GM13976 (cell line): ENCODE measurements at regions not wholly inside any gene's neighbourhood (a gene's known extent, or its start where the extent isn't known, plus 50 kb on each side); places are given as distances from the start of the nearest gene placed in this dataset.

ENCODE experiments used
- DNase-seq: peaks from one replicate; pipeline ENCODE4 v3.0.0; 2012; ENCODE audit warnings: low spot score
- CTCF ChIP-seq: IDR thresholded peaks from 2 replicates; pipeline ENCODE4 v1.5.1; 2012; ENCODE audit warnings: borderline replicate concordance, mild to moderate bottlenecking; ENCODE audit not compliant: insufficient read depth; ENCODE audit errors: extremely low read depth, missing control alignments, control extremely low read depth
- in situ Hi-C: fragments of 300-500 bp; cut with MboI; formaldehyde crosslinking; loops from one replicate; pipeline ENCODE4 v1.12.0; 2022; ENCODE audit warnings: low sequenced_read_pairs, mixed read lengths, inconsistent platforms; ENCODE audit not compliant: unreplicated experiment

GRCh38 chr6:8639928-8640649 is 204.7 kb upstream of the SLC35B3 start:
- in situ Hi-C loops, result no loop called here
- no peak for DNase-seq
- no peak for TF ChIP-seq CTCF

GRCh38 chr6:8637896-8638597 is 202.7 kb upstream of the SLC35B3 start:
- DNase-seq, result no peak
- TF ChIP-seq CTCF, result no peak
- in situ Hi-C loops, result no loop called here

- in situ Hi-C loops, result no loop called here
- TF ChIP-seq CTCF, result no peak
- DNase-seq, result no peak
Measured at GRCh38 chr6:8633762-8634161, 198.4 kb upstream of the SLC35B3 start.

GRCh38 chr6:8628736-8629135 is 193.4 kb upstream of the SLC35B3 start:
- DNase-seq, result no peak
- TF ChIP-seq CTCF, result no peak
- in situ Hi-C loops, result no loop called here

GRCh38 chr6:8628063-8628462 is 192.7 kb upstream of the SLC35B3 start:
- in situ Hi-C loops, result no loop called here
- no peak for TF ChIP-seq CTCF

GRCh38 chr6:8627085-8627861 is 191.9 kb upstream of the SLC35B3 start:
- TF ChIP-seq CTCF, result no peak
- DNase-seq, result peak; percentile 29
- in situ Hi-C loops, result no loop called here

More at GRCh38 chr6:8628063-8628462, 192.7 kb upstream of the SLC35B3 start:
- no peak for DNase-seq
